ENCODE measurements at regions not wholly inside any gene's neighbourhood (a gene's known extent, or its start where the extent isn't known, plus 50 kb on each side); places are given as distances from the start of the nearest gene placed in this dataset.
"Not testable (repeated sequence)": the region's sequence is repeated elsewhere in the genome, so short reads cannot be mapped to it uniquely, and the experiment has no call there.

GRCh38 chr6:76914737-76915136 is 548.6 kb downstream of the HTR1B start:
- H3K36me3 ChIP-seq (ENCODE audit: insufficient read depth, low read length) = no peaks in the 10 kb centered on the region
- no peaks in the 10 kb centered on the region for H3K79me2 ChIP-seq (ENCODE audit: insufficient read depth, low read length)
- TF ChIP-seq EZH2 (IDR thresholded peaks at IDR 0.05; ENCODE audit: borderline replicate concordance, low read depth, low read length, severe bottlenecking) = no peak
- no peak for TF ChIP-seq CTCF (IDR thresholded peaks at IDR 0.05; ENCODE audit: borderline replicate concordance, extremely low read depth, low read length, poor library complexity, severe bottlenecking)
- no peaks in the 10 kb centered on the region for H3K9me3 ChIP-seq (ENCODE audit: insufficient read depth, low read length, severe bottlenecking)
- H4K20me1 ChIP-seq (ENCODE audit: insufficient read depth, low read length) = no peaks in the 10 kb centered on the region
- no peak overlapping the region for H3K4me2 ChIP-seq (ENCODE audit: insufficient read depth, low read length)
- ATAC-seq (ENCODE audit: insufficient read depth, low read depth) = no peak
- H3K27me3 ChIP-seq (ENCODE audit: insufficient read depth, low read length, poor library complexity) = no peaks in the 10 kb centered on the region
- H3K27ac ChIP-seq (ENCODE audit: low read length) = no peak overlapping the region
- H3K4me3 ChIP-seq (ENCODE audit: low read depth in 1 of 2, low read length in 2 of 2) = no peak overlapping the region
- H3K4me1 ChIP-seq (ENCODE audit: insufficient read depth, low read length) = no peaks in the 10 kb centered on the region
- no peak for DNase-seq
- no peak overlapping the region for H3K9ac ChIP-seq (ENCODE audit: low read depth, low read length)
- H2AFZ ChIP-seq (ENCODE audit: low read depth, low read length) = no peak overlapping the region

- not testable (repeated sequence) for H3K27ac ChIP-seq (ENCODE audit: low read length); ATAC-seq (ENCODE audit: insufficient read depth, low read depth); H2AFZ ChIP-seq (ENCODE audit: low read depth, low read length); DNase-seq; H3K4me2 ChIP-seq (ENCODE audit: insufficient read depth, low read length); H4K20me1 ChIP-seq (ENCODE audit: insufficient read depth, low read length); H3K9ac ChIP-seq (ENCODE audit: low read depth, low read length); H3K36me3 ChIP-seq (ENCODE audit: insufficient read depth, low read length); H3K9me3 ChIP-seq (ENCODE audit: insufficient read depth, low read length, severe bottlenecking); H3K4me3 ChIP-seq (ENCODE audit: low read depth in 1 of 2, low read length in 2 of 2); H3K79me2 ChIP-seq (ENCODE audit: insufficient read depth, low read length); H3K27me3 ChIP-seq (ENCODE audit: insufficient read depth, low read length, poor library complexity); H3K4me1 ChIP-seq (ENCODE audit: insufficient read depth, low read length)
These were observed 557.8 kb downstream of the HTR1B start for GRCh38 chr6:76905541-76905940.

- Histone ChIP-seq H3K27me3 (ENCODE audit: insufficient read depth, low read length, poor library complexity) (no peaks in the 10 kb centered on the region), H4K20me1 (ENCODE audit: insufficient read depth, low read length) (no peaks in the 10 kb centered on the region), H3K9me3 (ENCODE audit: insufficient read depth, low read length, severe bottlenecking) (no peaks in the 10 kb centered on the region), H3K79me2 (ENCODE audit: insufficient read depth, low read length) (no peaks in the 10 kb centered on the region), H3K4me3 (ENCODE audit: low read depth in 1 of 2, low read length in 2 of 2) (no peak overlapping the region), H3K36me3 (ENCODE audit: insufficient read depth, low read length) (no peaks in the 10 kb centered on the region), H3K9ac (ENCODE audit: low read depth, low read length) (no peak overlapping the region), H3K4me1 (ENCODE audit: insufficient read depth, low read length) (no peaks in the 10 kb centered on the region), H2AFZ (ENCODE audit: low read depth, low read length) (no peak overlapping the region), H3K4me2 (ENCODE audit: insufficient read depth, low read length) (no peak overlapping the region), H3K27ac (ENCODE audit: low read length) (no peak overlapping the region)
- no peak for ATAC-seq (ENCODE audit: insufficient read depth, low read depth)
- DNase-seq = no peak
- TF ChIP-seq EZH2 (IDR thresholded peaks at IDR 0.05; ENCODE audit: borderline replicate concordance, low read depth, low read length, severe bottlenecking) (no peak), CTCF (IDR thresholded peaks at IDR 0.05; ENCODE audit: borderline replicate concordance, extremely low read depth, low read length, poor library complexity, severe bottlenecking) (no peak)
These were observed 570.7 kb downstream of the HTR1B start for GRCh38 chr6:76892542-76892941.

- no peak for ATAC-seq (ENCODE audit: insufficient read depth, low read depth)
These were observed 574.9 kb downstream of the HTR1B start for GRCh38 chr6:76888351-76888750.

More at GRCh38 chr6:76888351-76888750, 574.9 kb downstream of the HTR1B start:
- H3K27me3 ChIP-seq (ENCODE audit: insufficient read depth, low read length, poor library complexity) = no peaks in the 10 kb centered on the region
- no peak for DNase-seq
- H3K9ac ChIP-seq (ENCODE audit: low read depth, low read length) = no peak overlapping the region
- H3K27ac ChIP-seq (ENCODE audit: low read length) = no peak overlapping the region
- no peaks in the 10 kb centered on the region for H3K36me3 ChIP-seq (ENCODE audit: insufficient read depth, low read length)
- H4K20me1 ChIP-seq (ENCODE audit: insufficient read depth, low read length) = no peaks in the 10 kb centered on the region
- H3K79me2 ChIP-seq (ENCODE audit: insufficient read depth, low read length) = no peaks in the 10 kb centered on the region
- H3K4me1 ChIP-seq (ENCODE audit: insufficient read depth, low read length) = no peaks in the 10 kb centered on the region
- no peak overlapping the region for H3K4me2 ChIP-seq (ENCODE audit: insufficient read depth, low read length)
- TF ChIP-seq EZH2 (IDR thresholded peaks at IDR 0.05; ENCODE audit: borderline replicate concordance, low read depth, low read length, severe bottlenecking) (no peak), CTCF (IDR thresholded peaks at IDR 0.05; ENCODE audit: borderline replicate concordance, extremely low read depth, low read length, poor library complexity, severe bottlenecking) (no peak)
- no peak overlapping the region for H3K4me3 ChIP-seq (ENCODE audit: low read depth in 1 of 2, low read length in 2 of 2)
- H3K9me3 ChIP-seq (ENCODE audit: insufficient read depth, low read length, severe bottlenecking) = no peaks in the 10 kb centered on the region
- H2AFZ ChIP-seq (ENCODE audit: low read depth, low read length) = no peak overlapping the region

Measured in DND-41 (cell line).